ENCODE measurements at regions not wholly inside any gene's neighbourhood (a gene's known extent, or its start where the extent isn't known, plus 50 kb on each side); places are given as distances from the start of the nearest gene placed in this dataset.

- Histone ChIP-seq H3K36me3 (ENCODE audit: low read length) (no peaks in the 10 kb centered on the region), H3K9me2 (replicated peaks; ENCODE audit: insufficient read depth, low read length) (no peaks in the 10 kb centered on the region), H2AFZ (ENCODE audit: low read depth, low read length, severe bottlenecking) (peak overlapping the region; percentile 21), H3K9ac (ENCODE audit: low read length) (no peak overlapping the region), H3K79me2 (ENCODE audit: insufficient read depth, low read length) (no peaks in the 10 kb centered on the region), H3K9me3 (ENCODE audit: insufficient read depth, low read length) (no peaks in the 10 kb centered on the region), H4K20me1 (ENCODE audit: low read depth, low read length) (no peaks in the 10 kb centered on the region), H3K4me3 (ENCODE audit: insufficient read depth, low read length, poor library complexity, severe bottlenecking) (no peak overlapping the region), H3K27ac (ENCODE audit: low read depth, low read length) (no peak overlapping the region), H3F3A (ENCODE audit: insufficient read depth) (no peaks in the 10 kb centered on the region), H3K27me3 (ENCODE audit: low read length) (no peaks in the 10 kb centered on the region), H3K4me2 (ENCODE audit: low read depth, low read length, poor library complexity, severe bottlenecking) (no peak overlapping the region)
- TF ChIP-seq EZH2phosphoT487 (conservative IDR thresholded peaks at IDR 0.05; ENCODE audit: low read length) = no peak
- no peak for TF ChIP-seq CTCF (IDR thresholded peaks at IDR 0.05; ENCODE audit: insufficient read depth, low read length, poor library complexity, severe bottlenecking)
These were observed 718.0 kb downstream of the DACH1 start for GRCh38 chr13:71149046-71149445.

- H3K4me2 ChIP-seq (ENCODE audit: low read depth, low read length, poor library complexity, severe bottlenecking) = no peak overlapping the region
- H3K9me3 ChIP-seq (ENCODE audit: insufficient read depth, low read length) = no peaks in the 10 kb centered on the region
- H2AFZ ChIP-seq (ENCODE audit: low read depth, low read length, severe bottlenecking) = peak overlapping the region; percentile 21
These were observed 718.6 kb downstream of the DACH1 start for GRCh38 chr13:71148396-71148795.

GRCh38 chr13:71144883-71145282, 722.1 kb downstream of the DACH1 start:
- Histone ChIP-seq H3K9me2 (replicated peaks; ENCODE audit: insufficient read depth, low read length) (no peaks in the 10 kb centered on the region), H3K27me3 (ENCODE audit: low read length) (no peaks in the 10 kb centered on the region), H3K27ac (ENCODE audit: low read depth, low read length) (no peak overlapping the region)

More at GRCh38 chr13:71148396-71148795, 718.6 kb downstream of the DACH1 start:
- Histone ChIP-seq H3K9me2 (replicated peaks; ENCODE audit: insufficient read depth, low read length) (no peaks in the 10 kb centered on the region), H3K4me3 (ENCODE audit: insufficient read depth, low read length, poor library complexity, severe bottlenecking) (no peak overlapping the region), H3K9ac (ENCODE audit: low read length) (no peak overlapping the region), H3K27me3 (ENCODE audit: low read length) (no peaks in the 10 kb centered on the region), H3K27ac (ENCODE audit: low read depth, low read length) (no peak overlapping the region), H3K36me3 (ENCODE audit: low read length) (no peaks in the 10 kb centered on the region), H3F3A (ENCODE audit: insufficient read depth) (no peaks in the 10 kb centered on the region), H4K20me1 (ENCODE audit: low read depth, low read length) (no peaks in the 10 kb centered on the region), H3K79me2 (ENCODE audit: insufficient read depth, low read length) (no peaks in the 10 kb centered on the region)
- TF ChIP-seq CTCF (IDR thresholded peaks at IDR 0.05; ENCODE audit: insufficient read depth, low read length, poor library complexity, severe bottlenecking) = no peak
- no peak for TF ChIP-seq EZH2phosphoT487 (conservative IDR thresholded peaks at IDR 0.05; ENCODE audit: low read length)

More at GRCh38 chr13:71144883-71145282, 722.1 kb downstream of the DACH1 start:
- H3K36me3 ChIP-seq (ENCODE audit: low read length) = no peaks in the 10 kb centered on the region
- no peak overlapping the region for H3K4me3 ChIP-seq (ENCODE audit: insufficient read depth, low read length, poor library complexity, severe bottlenecking)
- no peak overlapping the region for H3K9ac ChIP-seq (ENCODE audit: low read length)
- no peaks in the 10 kb centered on the region for H3K9me3 ChIP-seq (ENCODE audit: insufficient read depth, low read length)
- H3F3A ChIP-seq (ENCODE audit: insufficient read depth) = no peaks in the 10 kb centered on the region
- no peak for TF ChIP-seq CTCF (IDR thresholded peaks at IDR 0.05; ENCODE audit: insufficient read depth, low read length, poor library complexity, severe bottlenecking)
- no peak for TF ChIP-seq EZH2phosphoT487 (conservative IDR thresholded peaks at IDR 0.05; ENCODE audit: low read length)
- H2AFZ ChIP-seq (ENCODE audit: low read depth, low read length, severe bottlenecking) = no peak overlapping the region
- H4K20me1 ChIP-seq (ENCODE audit: low read depth, low read length) = no peaks in the 10 kb centered on the region
- H3K79me2 ChIP-seq (ENCODE audit: insufficient read depth, low read length) = no peaks in the 10 kb centered on the region
- H3K4me2 ChIP-seq (ENCODE audit: low read depth, low read length, poor library complexity, severe bottlenecking) = no peak overlapping the region
